ENCODE measurements at regions not wholly inside any gene's neighbourhood (a gene's known extent, or its start where the extent isn't known, plus 50 kb on each side); places are given as distances from the start of the nearest gene placed in this dataset.

DNA sequence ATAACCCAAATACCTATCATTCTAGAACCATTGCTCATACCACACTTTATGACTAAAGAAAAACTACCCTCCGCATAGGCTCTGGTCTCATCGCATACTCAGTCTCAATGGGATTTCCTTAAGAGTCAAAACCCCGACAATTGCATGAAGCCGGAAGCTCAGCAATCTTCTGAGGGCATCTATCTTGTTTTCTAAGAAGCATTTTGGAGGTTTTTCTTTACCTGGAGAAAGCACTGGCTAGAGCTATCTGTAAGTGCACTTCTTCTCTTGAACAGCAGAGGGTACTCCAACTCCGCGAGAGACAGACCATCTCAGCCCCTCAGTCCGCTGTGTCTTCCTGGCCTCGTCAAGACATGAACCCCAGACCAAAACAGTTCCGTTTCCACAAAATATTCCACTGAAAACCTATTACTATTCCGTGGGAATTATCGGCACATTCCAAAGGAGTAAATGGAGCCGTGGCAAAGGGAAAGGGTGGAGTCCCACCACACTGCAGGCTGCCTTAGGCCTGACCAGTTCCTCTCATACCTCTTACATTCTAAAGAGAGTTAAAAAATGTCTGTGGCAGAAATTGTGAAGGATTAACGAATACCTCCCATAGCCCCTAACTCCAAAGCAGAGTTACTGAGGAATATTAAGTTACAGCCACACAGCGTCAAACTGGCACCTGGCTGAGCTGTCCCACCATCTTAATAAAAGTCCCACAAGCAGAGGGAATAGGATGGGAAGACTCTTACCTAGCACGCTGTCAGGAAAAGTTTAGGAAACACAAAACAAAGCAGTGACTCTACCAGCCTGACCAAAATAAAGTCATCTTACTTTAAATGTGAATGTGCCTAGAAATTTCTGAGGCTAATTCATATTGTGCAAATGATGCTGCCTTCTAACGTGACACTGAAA is 325.6 kb upstream of the VRK2 start:
- ATAC-seq (peak; percentile 89), DNase-seq (peak; percentile 41)

DNA sequence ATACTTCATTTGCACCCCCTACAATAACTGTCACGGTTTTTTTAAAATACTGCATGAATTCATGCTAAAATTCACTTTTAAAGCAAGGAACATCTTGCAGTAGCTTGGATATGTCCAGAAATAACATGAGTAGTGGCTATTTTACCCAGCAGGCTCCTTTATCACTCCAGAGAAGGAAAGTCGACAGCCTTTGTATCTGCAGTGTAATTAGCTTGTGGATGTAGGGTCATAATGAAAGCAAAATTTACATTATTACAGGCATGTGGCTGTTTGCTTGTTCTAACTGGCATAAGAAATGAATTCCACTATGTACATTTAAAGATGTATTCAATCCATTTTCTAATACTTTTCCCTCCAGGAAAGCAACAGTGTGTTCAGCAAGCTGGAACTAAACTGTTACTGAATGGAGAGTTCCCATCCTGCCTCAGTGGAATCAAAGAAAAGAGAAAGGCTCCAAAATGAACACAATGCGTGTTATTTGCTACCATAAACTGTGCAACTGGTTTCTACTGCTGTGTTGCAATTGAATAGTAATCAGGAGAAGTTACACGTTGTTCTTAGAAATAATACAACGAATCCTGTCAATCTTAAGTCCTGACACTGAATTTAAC is 321.2 kb upstream of the VRK2 start:
- ATAC-seq: no peak
- DNase-seq: no peak

DNA sequence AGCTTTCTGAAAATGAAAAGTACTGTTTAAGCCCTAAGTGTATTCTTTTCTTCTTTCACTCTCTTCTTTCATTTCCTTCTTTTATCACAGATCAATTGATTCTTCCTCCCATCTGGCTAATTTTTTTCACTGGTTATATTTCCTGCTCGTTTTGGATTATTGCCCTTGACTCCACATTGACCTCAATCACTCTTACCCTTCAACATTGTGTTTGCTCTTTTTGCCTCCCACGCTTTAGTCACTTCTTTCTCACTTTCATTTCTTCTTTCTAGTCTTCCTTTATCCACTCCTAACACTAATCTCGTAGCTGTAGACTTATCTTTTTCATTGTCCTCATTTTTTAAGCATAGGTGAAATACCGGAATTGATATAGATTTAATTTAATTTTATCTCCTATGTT is 320.3 kb upstream of the VRK2 start:
- no peak for ATAC-seq

DNA sequence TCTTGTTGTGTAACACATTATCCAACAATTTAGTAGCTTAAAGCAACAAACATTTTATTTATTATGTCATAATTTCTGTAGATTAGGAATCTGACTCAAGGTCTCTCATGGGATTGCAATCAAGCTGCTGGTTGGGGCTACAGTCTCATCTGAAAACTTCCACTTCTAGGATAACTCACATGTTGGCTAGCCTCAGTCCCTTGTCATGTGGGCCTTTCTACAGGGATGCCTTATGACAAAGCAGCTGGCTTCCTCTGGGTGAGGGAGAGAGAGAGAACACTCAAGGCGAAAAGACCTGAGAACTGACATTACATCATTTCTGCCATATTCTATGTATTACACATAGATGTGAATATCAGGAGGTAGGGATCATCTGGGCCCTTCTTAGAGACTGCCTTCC is 317.9 kb upstream of the VRK2 start:
- no peak for DNase-seq
- ATAC-seq: no peak

More for the DNA sequence above, 320.3 kb upstream of the VRK2 start:
- DNase-seq: no peak

DNA sequence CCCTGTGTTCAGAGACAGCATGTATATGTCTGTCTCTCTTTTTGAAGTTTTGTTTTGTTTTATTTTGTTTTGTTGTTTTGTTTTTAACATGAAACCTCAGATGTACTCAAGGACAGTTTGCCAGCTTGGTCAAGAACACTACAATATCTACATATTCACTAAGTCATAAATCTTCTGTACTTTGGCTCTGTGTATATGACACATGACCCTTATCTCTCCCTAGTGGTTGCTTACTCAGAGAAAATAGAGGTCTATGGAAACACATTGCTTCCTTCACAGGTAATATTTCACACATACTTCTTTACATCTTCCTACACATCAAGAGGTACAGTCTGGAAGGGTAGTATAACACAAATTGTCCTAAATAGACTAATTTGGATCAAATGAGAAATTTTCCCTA is 312.6 kb upstream of the VRK2 start:
- DNase-seq (no peak), ATAC-seq (no peak)

DNA sequence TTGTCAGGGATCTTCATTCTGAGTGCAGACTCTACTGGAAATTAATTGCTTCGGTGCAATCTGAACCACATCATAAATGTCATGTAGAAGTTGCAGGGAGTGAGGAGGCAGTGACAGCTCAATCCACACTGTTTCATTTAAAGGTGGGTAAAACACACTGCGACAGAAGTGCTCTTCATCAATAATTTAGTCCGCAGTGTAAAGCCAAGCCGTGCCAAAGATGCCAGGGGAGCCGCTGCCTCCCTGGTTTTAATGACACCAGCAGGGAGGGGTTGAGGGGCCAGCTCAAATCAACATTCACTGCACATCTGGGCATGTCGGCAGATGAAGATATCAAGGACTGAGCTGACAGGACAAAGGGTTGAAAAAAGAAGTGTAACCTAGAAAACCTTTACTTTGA is 305.7 kb upstream of the VRK2 start:
- DNase-seq: no peak
- no peak for ATAC-seq

DNA sequence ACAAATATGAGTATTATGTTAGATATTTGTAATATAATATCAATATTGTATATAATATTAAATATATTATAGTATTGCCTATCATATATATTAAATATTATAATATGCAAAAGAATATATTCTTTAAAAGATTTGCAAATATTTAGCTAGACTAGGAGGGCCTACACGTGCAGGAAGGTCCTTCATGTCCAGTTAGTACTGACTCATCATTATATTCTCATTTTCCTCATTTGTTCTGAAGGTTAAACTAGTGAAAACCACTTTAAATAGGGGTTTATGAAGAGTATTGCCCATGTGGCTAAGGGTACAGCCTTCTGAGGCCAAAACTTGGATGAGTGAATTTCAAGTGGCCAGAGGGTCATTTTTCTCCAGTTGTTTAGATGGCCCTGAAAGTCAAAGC is 293.0 kb upstream of the VRK2 start:
- no peak for ATAC-seq
- no peak for DNase-seq

DNA sequence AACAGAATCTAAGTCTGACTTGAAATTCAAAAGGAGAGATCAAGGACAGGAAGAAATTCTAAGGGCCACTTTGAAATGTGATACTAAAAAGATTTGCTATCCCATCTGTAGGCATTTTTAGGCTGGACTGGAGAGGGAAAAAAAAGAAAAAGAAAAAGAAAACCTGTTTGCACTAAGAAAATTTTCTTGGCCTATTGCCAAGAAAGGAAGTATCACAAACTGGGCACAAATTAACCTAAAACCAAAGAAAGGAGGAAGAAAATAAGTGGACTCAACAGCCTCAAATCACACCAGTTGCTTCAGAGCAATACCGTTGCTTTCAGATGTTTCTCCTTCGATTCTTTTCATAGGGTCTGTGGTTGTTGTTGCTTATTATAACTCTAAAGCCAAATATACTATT is 287.9 kb upstream of the VRK2 start:
- ATAC-seq: no peak
- DNase-seq: no peak

DNA sequence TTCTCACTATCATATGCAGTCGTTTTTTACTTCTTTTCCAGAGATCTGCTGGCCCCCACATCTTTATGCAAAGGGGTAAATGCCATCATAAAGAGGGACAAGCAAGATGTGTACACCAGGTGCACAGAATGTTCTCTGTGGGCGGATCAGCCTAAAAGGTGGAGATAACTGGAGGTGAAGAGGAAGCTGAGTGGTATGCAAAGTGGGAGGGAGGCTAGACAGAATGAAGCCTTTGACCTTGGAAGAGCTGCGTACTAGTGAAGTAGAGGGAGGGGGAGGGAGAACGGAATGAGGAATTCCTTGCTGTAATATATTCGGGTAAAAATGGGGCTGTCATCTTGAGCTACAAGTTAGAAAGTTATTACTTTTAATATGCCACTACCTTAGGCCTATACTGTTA is 287.5 kb upstream of the VRK2 start:
- DNase-seq: no peak
- no peak for ATAC-seq

DNA sequence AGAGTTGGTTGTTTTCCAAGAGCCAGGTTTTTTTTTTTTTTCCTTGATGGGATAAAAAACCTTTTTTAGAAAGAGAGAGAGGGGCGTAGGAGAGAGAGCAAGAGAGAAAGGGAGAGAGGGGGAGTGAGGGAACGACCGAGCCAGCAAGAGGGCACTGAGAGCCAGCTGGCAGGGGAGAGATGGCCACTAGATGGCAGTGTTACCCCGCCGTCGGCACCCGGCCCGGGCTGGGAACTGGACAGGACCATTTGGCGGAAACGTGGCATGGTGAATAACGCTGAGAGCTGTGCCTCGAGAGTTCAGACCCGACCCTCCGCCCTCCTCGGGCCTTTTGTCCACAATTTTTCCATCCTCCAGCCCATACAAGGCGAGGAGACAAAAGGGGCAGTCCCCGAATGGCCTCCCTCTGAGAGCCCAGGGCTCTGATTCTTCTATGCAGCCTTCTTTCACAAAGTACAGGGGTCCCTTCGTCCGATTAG is 286.7 kb upstream of the VRK2 start:
- peak; percentile 90 for ATAC-seq
- peak; percentile 87 for DNase-seq

DNA sequence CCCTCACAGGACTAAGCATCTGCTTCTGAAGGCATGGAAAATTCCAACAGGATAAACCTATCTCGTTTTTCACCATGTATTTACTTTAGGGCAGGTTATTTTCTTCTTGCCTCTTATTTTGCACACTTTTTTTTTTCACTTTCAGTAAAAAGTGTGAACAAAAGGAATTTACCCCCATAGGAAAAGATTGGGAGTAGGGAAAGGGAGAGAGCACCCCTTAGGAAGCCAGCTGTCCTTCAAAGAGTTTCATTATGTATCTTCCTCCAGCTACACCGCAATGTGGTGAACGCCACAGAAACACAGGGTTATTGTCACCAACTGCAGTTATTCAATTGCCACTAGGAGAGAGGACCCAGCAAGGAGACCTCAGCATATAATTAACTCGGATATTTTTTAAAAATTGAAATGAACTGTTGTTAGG is 286.2 kb upstream of the VRK2 start:
- ATAC-seq (no peak), DNase-seq (no peak)

DNA sequence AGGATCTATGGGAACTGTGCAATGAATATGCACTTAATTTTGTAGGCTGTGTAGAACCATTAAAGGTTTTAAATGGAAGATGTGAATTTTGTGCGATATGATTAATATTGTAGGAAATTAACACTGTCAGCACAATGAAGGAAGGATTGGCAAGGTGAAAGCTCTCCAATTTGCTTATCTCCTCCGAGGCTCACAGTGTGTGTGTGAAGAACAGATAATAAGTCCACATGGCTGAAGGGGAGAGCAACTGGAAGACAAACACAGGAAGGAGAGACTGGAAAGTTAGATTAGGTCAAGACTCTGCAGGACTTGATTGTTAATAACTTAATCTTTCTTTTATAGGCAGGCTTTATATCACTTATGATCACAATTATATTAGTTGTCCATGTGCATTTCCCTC is 269.7 kb upstream of the VRK2 start:
- ATAC-seq: no peak
- DNase-seq: no peak

DNA sequence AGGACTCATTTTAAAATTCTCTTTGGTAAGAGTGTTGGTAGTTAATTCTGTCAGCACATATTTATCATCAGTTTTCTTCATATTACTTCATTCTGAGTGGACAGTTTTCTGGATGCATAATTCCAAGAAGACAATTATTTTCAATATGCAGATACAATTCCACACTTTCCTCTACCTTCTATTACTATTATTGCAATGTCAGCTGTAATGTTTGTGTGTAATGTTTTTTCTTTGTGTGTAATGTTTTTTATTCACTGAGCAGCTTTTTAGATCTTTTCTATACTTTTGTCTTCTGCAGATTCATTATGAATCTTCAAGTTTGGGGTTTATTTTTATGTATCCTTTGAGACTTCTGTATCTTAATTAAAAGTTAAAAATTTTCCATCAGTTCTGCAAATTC is 264.0 kb upstream of the VRK2 start:
- no peak for DNase-seq
- no peak for ATAC-seq

DNA sequence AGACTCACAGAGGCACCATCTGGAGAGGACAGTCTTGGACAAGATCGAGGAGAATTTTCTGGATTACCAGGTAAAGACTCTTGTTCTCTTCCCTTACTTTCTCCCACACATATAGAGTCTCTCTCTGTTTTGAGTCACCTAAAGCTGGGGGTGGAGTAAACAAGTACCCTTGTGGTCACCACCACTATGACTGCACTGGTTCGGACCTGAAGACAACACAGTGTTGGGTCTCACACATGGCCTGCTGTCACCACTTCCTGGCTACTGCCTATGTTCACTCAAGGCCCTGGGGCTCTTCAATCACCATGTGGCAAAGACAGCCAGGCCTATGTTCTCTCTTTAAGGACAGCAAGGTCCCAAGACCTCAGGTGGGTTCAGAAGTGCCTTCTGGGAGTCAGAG is 253.3 kb upstream of the VRK2 start:
- DNase-seq: no peak
- no peak for ATAC-seq

DNA sequence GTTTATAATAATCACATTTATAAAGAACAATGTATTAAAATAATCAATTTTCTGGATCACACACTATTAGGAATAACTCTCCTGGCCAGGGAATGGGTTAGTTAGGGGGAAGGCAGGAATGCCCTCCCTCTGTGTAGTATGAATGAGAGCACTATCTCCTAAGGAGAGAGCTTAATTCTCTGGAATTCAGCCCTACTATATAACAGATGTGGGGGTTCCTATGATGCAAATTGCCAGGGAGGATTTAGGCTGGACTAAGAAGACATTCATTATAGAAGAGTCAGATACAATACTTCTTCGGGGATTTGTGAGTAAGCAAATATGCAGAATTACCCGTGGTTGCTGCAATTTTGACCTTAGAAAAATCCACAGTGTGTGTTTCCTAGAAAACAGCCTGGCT is 250.1 kb upstream of the VRK2 start:
- ATAC-seq (no peak), DNase-seq (no peak)

DNA sequence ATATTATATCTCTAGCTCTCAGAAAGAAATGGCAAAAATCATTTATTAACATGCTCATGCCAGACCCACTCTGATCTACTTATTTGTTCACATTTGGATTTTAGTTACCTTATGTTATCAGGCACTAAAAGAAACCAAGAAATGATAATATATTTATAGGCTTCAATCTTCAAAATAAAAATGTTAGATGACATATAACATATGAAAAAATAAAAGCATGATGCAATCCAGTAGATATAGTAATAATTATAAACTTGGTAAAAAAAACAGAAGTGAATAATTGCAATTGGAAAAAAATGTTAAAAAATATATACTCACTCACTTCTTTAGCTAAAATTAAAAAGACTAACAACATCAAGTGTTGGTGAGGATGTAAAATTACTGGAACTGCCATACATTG is 248.3 kb upstream of the VRK2 start:
- DNase-seq: no peak
- ATAC-seq: no peak

DNA sequence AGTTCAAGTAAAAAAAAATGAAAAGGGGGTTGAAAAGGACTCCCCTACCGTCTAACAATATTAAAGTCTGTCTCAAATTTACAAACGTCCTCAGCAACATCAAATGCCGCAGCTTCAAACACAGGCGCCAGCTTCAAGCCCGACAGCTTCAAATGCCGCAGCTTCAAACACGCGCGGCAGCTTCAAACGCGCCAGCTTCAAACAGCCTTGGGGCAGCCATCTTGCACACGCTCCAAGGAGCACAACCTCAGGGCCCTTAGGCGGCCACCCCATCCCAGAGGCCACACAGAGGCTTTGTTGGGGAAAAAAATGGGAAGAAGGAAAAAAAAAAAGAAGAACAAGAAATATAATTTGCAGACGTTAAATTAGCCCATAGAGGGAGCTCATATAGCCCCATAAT is 244.4 kb upstream of the VRK2 start:
- ATAC-seq (no peak), DNase-seq (no peak)

DNA sequence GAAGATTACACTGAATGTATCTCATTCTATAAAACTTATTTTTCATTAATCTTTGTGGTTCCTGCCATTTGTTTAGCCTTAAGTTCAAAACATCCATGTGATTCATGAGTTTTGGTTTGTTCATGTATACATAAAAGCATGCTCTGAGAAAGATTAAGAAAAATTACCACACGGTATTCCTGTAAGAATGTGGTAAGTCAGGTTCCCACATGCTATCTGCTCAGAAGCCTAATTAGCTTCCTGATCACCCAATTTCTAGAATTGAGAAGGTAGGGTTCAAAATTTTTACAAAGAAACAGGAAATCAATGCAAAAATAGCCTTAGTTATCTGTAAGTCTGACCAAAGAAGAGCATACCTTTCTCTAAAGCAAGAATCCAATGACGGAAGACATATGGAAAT is 241.6 kb upstream of the VRK2 start:
- no peak for DNase-seq

DNA sequence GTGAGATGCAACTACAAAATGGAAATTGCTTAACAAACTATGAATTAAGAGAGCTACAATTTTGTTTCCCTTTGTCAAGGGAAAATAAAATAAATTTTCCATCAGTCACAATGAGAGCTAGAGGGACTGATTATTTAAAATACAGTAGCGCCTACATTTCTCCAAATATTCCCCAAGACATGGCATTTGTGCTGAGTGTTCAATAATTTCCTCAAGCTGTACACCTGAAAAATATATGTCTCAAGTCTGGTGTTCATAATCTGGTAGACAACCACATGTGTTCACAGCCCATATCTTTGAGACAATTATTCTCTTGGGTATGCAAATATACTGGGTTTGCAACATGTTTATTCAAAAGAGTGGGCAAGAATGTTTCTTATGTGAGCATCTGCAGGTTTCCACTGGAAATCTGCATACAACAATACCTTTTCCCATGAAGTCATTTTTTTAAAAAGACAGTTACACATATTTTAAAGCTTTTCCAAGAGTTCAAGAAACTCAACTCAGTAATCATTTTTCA is 240.1 kb upstream of the VRK2 start:
- ATAC-seq (no peak), DNase-seq (no peak)

More for the DNA sequence above, 241.6 kb upstream of the VRK2 start:
- ATAC-seq: no peak

DNA sequence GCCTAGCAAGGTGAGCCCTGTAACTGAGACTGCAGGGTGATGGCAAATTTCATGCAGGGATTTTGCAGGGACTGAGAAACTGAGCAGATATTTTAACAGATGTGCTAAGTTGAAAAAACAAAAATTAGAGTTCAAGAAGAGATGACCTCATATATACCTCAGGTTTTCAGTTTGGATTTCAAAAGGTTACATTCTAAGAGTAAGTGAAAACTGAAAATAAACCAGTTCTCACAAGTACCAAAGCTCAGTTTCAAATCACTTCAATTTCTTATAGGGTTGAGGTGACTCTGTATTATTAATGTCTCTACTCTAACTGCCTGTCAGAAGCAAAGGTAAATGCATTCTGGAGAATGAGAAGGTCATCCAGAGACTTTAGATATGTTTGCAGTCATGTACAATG is 237.4 kb upstream of the VRK2 start:
- ATAC-seq: no peak
- no peak for DNase-seq

DNA sequence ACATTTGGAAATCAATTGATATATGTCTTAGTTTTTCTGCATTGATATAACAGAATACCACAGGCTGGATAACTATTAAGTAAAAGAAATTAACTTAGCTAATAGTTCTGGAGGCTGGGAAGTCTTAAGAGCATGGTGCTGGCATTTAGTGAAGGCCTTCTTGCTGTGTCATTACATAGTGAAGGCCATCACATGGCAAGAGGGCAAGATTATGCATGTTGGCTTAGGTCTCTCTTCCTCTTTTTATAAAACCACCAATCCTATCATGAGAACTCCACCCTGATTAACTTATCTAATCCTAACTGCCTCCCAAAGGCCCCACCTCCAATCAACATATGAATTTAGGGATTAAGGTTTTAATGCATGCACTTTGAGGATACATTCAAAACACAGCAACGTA is 225.5 kb upstream of the VRK2 start:
- ATAC-seq (no peak), DNase-seq (no peak)

DNA sequence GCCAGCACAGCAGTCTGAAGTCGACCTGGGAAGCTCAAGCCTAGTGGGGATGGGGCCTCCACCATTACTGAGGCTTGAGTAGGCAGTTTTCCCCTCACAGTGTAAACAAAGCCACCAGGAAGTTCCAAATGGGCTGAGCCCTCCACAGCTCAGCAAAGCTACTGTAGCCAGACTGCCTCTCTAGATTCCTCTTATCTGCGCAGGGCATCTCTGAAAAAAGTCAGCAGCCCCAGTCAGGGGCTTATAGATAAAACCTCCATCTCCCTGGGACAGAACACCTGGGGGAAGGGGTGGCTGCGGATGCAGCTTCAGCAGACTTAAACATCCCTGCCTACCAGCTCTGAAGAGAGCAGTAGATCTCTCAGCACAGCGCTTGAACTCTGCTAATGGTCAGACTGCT is 218.4 kb upstream of the VRK2 start:
- no peak for DNase-seq

DNA sequence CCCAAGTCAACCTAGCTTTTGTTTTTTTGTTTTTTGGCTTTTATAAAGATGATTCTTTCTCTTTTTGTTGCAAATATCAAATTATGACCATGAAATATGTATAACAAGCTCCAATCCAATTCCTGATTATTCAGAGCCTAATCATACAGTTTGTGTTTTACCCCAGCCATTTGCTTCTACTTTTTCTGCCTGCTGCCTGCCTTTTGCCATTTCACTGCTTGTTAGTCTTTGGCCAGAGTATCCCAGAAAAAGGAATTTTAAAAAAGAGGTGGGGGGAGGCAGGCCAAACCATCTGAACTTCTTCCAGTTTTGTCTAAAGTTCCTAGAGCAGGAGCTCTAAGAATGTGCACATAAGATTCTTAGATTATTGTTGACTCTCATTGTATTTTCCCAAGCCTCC is 211.9 kb upstream of the VRK2 start:
- ATAC-seq (no peak), DNase-seq (no peak)

More for the DNA sequence above, 218.4 kb upstream of the VRK2 start:
- ATAC-seq: no peak

DNA sequence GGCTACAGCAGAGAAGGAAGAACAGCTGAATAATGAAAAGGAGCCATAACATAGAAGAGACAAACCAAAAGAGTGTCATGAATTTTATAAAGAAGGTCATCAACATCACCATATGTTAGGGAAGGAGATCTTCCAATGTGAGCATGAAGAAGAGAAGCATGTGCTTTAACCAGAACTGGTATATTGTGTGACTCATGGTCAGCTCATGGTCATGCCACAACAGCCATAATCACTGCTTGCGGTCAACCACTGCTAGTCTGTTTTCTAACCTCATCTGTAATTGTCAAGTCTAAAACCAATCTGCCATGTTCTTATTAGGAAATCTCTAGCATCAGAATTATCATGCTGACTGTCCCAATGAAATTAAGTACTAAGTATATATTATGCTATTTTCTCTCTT is 204.1 kb upstream of the VRK2 start:
- no peak for ATAC-seq

More for the DNA sequence above, 204.1 kb upstream of the VRK2 start:
- DNase-seq: no peak
